Activated CD8-positive, alpha-beta memory T cell treated with anti-CD3 and anti-CD28 coated beads for 36 hours (primary cell): ENCODE measurements at regions not wholly inside any gene's neighbourhood (a gene's known extent, or its start where the extent isn't known, plus 50 kb on each side); places are given as distances from the start of the nearest gene placed in this dataset.

Experiments used
- CTCF ChIA-PET: fragments of 350-600 bp; sonication (Branson Sonifier 250); formaldehyde crosslinking; loops from one replicate; lab custom pipeline; 2021; ENCODE audit warnings: antibody characterized with exemption; lab: Charles Lee
- POLR2A ChIA-PET: fragments of 350-600 bp; sonication (Branson Sonifier 250); formaldehyde crosslinking; loops from one replicate; lab custom pipeline; 2021; ENCODE audit warnings: antibody characterized with exemption; lab: Charles Lee

DNA sequence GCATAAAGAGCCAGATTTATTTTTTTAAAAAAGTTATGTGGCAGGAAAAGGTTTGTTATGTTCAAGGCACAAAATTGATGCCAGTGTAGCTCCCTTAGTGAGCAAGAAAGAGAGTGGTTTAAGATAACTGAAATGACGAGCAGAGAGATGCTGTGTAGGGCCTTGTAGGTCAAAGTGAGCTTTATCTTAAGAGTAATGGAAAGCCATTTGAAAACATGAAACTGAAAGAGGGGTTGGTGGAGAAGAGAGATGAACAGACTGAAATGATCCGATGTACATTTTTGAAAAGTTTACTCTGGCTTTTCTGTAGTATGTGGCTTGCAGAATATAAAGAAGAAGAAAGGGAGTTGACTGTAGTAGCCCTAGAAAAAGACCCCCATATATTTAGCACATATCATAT lies 383.6 kb downstream of the PLA2G4A start:
- CTCF ChIA-PET, result no interaction called here
- POLR2A ChIA-PET, result no interaction called here

- CTCF ChIA-PET, result no interaction called here
- POLR2A ChIA-PET, result no interaction called here
Observed at GRCh38 chr1:187226396-187226795, 397.6 kb downstream of the PLA2G4A start.

DNA sequence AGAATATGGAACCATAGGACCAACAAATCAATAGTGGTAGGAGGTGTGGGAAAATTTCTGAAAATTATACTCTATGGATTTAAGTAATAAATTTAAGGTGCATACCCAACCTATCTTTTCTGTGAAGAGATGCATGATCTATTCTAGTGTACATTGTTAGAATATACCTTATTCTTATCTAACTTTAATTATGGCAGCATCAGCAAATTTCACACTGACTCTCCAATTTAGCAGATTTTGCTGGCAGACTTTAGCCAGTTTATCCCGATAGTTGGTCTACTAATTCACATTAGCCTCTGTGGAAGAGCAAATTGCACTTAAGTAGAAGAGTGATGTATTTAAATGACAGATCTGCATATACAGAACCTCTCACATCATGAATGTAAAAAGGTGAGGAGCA lies 400.0 kb downstream of the PLA2G4A start:
- ChIA-PET POLR2A (no interaction called here), CTCF (no interaction called here)

GRCh38 chr1:187229496-187229895 lies 400.7 kb downstream of the PLA2G4A start:
- ChIA-PET CTCF (no interaction called here), POLR2A (no interaction called here)

DNA sequence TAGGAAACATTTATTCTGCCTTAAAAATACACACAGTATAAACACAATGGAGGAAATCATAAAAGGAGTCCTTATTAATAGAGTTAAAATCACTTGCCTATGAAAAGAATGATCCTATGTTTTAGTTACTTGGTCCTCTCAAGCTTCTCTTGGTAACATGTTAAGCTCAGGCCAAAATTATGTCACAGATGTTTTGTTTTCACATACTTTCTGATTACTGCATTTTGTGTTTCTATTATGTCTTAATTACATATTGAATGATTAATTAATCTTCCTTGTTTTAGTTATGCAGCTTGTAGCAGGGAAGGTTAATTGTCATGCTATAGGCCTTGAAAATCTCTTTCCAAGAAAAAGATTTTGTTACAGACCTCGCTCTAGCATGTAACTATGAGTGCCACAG lies 406.0 kb downstream of the PLA2G4A start:
- POLR2A ChIA-PET, result no interaction called here
- CTCF ChIA-PET, result no interaction called here

GRCh38 chr1:187236199-187236598 lies 407.4 kb downstream of the PLA2G4A start:
- POLR2A ChIA-PET, result no interaction called here

DNA sequence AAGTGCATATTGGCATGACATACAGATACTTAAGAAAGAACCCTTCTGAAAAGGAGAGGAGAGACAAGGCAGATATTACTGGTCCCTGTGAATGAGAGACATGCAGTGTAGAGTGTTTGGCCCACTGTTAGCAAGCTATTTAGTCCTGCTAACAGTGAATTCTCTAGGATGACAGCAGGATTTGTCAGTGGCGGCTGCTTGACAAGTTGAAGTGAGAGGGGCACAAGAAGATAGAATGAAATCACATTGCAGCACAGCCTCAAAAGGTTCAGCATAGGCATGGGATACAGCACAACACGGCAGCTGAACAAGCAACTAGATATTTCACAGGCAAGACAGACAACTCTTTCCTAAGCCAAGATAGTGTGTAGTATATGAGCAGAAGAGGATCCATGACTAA lies 407.9 kb downstream of the PLA2G4A start:
- CTCF ChIA-PET, result no interaction called here

More at GRCh38 chr1:187236199-187236598, 407.4 kb downstream of the PLA2G4A start:
- CTCF ChIA-PET, result no interaction called here

DNA sequence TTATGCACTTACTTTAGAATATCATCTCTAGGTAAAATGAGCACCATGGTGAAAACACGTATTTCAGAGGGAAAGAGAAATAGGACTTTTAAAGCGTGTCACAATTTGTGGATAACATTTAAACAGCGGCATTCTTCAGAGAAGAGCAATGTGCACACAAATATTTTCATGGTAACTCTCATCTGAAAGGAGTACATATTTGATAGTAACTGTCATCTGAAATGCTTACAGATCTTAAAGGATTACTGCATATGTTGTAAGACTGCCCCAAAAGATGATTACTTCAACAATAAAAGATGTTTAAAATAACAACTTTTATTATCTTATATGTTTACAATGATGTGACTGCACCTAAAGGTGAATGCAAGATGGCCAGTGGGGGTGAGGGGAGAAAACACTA lies 408.8 kb downstream of the PLA2G4A start:
- CTCF ChIA-PET, result no interaction called here
- POLR2A ChIA-PET, result no interaction called here

More for the DNA sequence above, 407.9 kb downstream of the PLA2G4A start:
- POLR2A ChIA-PET, result no interaction called here

DNA sequence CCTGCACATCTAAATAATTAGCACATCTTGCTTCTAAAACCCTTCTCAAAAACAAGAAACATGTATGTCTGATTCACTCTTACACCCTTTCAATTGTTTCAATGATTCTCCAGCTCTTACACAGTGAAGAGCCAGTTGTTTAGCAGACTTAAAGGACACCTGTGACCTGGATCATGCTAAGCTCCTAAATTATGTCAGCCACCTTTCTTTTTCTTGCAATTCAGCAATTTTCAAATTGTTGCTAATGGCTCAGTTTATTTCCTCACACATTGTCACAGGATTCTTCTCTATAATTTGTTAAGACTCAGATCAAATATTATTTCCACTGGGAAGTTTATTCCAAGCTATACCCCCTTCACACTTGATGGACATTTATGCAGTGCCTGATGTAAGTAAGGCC lies 413.2 kb downstream of the PLA2G4A start:
- CTCF ChIA-PET, result interaction anchor here (0.7 kb wide), 1 partner anchor 94 kb away, joined by 3 read pairs; no protein-coding TSS in a partner anchor

GRCh38 chr1:187244623-187245022 lies 415.9 kb downstream of the PLA2G4A start:
- ChIA-PET CTCF (no interaction called here), POLR2A (no interaction called here)

More for the DNA sequence above, 413.2 kb downstream of the PLA2G4A start:
- POLR2A ChIA-PET, result no interaction called here

DNA sequence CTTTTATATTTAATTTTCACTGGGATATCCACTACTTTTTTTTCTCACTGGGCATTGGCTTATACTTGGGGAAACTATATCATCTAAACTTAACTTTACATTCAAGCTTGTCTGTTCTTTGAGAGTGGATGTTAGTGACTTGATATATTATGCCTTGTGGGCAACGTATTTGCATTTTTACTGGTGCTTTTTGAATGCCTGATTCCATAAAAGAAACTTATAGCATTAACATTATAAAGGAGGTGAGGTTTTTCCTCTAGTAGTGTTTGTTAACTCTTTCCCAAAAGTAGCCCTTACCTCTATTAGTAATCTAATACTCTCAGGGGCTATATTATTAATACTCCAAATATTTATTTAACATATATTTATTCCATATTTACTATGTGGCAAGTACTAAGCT lies 416.5 kb downstream of the PLA2G4A start:
- ChIA-PET CTCF (no interaction called here), POLR2A (no interaction called here)

GRCh38 chr1:187249196-187249595 lies 420.4 kb downstream of the PLA2G4A start:
- POLR2A ChIA-PET, result no interaction called here

DNA sequence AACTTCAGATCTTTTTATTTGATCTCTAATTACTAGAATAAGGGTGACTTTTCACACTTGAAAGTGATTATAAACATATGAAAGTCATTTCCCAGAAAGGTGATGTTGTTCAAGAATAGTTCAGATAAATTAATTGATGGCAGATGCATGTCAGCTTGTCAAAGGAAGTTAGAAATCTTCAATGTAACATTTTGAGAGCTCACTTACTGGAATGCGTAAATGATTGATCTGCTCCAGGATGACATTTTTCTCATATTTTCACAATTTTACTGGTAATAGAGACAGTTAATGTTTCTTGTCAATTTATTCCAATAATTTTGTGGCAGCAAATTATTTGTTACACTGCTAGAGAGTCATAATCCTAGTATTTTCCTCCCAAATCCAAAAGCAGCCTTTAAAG lies 424.2 kb downstream of the PLA2G4A start:
- CTCF ChIA-PET, result interaction anchor here (0.6 kb wide), 1 partner anchor 915 kb away, joined by 3 read pairs; no protein-coding TSS in a partner anchor
- POLR2A ChIA-PET, result no interaction called here

More at GRCh38 chr1:187249196-187249595, 420.4 kb downstream of the PLA2G4A start:
- CTCF ChIA-PET, result no interaction called here

DNA sequence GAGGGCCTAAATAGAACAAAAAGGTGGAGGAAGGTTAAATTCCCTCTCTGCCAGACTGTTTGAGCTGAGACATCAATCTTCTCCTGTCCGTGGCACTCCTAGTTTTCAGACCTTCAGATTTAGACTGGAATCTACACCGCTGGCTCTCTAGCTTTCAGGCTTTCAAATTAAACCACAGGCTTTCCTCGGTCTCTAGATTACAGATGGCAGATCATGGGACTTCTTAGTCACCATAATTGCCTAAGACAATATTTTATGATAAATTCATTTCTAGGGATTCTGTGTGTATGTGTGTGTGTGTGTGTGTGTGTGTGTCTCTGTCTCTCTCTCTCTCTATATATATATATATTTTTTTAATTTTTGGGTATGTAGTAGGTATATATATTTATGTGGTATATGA lies 428.7 kb downstream of the PLA2G4A start:
- CTCF ChIA-PET, result no interaction called here
- POLR2A ChIA-PET, result no interaction called here

DNA sequence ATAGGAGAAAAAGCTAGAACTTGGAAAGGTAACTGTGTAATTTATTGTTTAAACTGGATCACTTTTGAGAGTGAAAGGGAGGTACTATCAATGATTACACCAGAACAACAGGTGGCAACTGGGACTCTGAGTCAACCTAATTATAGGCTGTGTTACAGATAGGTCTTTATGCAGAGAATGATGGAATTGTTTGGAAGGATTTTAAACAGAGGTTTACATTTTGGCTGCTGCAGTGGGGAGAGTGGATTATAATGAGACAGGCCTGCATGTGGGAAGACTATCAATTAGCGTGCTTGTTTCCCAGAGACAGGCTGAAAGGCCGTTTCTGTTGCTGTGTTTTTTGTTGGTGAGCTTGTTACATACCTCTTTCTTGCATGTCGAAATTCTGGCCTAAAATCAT lies 432.9 kb downstream of the PLA2G4A start:
- ChIA-PET POLR2A (no interaction called here), CTCF (no interaction called here)

- ChIA-PET POLR2A (no interaction called here), CTCF (no interaction called here)
Observed at GRCh38 chr1:187262731-187263130, 434.0 kb downstream of the PLA2G4A start.

DNA sequence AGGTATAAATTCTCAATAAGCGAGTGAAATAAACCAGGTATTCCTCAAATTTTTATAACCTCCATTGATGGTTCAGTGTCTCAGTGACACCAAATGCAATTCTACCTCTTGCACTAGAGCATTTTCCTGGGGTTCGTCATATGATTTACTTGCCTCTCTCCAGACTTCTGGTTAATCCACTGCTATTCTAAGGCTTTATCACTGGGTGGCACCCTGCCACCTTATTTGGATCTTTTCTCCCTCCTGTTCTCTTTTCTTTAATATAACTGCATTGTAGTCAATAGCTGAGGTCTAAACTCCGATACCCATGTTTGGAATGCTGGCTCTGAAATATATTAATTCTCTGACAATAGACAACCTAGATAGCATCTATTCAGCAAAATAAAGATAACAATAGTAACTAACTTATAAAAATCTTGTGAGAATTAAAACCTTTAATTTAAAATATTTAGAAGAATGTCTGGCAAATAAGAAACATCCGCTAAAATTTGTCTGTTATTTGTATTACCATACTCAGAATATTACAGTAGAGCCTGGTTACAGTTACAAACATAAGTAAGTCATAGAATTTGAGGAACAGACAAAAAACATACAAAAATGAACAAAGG lies 436.4 kb downstream of the PLA2G4A start:
- ChIA-PET CTCF (no interaction called here), POLR2A (no interaction called here)

GRCh38 chr1:187266051-187266450 lies 437.3 kb downstream of the PLA2G4A start:
- ChIA-PET POLR2A (no interaction called here), CTCF (no interaction called here)

DNA sequence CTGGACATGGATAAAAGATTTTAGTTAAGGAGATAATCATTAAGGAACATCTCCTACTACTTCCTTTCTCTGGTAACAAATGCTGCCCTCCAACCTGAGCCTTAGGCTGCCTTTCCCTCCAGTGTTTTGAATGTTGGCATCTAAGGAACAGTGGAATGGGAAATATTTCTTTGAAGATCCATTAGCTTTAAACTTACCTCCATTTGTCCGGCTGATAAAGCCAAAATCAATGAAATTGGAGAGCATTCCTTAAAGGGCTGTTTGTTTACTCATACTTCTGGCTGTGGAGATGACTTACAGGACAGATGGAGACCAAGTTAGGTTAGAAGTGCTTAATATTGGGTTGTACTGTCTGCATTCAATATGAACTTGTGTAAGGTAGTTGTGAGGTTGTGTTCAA lies 439.1 kb downstream of the PLA2G4A start:
- CTCF ChIA-PET, result no interaction called here
- POLR2A ChIA-PET, result no interaction called here

DNA sequence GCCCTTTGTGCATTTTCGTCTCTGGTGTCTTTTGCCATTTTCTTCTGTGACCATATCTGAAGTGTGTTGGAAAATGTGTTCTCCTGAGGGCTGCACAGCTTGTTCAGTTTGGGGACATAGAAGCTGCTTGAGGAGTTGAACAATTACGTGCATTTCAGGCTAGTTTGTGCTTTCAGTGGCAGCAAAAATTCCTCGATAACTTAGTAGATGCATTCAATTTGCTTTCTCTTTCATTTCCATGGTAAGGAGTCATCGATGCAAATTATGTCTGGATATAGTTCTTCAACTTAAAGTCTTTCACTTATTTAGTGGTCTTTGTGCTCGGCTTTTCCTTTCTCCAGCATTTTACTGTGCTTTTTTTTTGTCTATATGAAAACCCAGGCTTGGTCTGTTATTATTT lies 441.5 kb downstream of the PLA2G4A start:
- ChIA-PET CTCF (interaction anchor here (0.6 kb wide), 1 partner anchor 9 kb away, joined by 3 read pairs; no protein-coding TSS in a partner anchor), POLR2A (no interaction called here)

DNA sequence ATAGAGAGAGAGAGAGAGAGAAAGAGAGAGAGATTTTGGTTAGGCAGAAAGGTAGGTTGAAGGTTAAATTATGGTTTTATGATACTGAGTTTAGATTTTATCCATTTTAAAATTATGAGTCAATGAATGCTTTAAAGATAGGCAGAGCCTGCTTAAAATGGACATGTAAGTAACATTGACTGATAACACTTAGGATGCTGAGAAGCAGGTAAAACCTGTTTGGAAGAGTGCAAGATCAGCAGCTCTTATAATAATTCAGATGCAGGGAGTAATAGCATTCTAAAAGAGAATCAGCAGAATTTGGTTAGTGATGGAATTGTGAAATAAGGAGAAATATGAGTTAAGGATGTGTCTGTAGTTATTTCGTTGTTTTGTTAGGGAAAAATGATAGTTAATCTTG lies 446.6 kb downstream of the PLA2G4A start:
- ChIA-PET POLR2A (no interaction called here), CTCF (no interaction called here)
